GM10266 (cell line): ENCODE measurements at regions not wholly inside any gene's neighbourhood (a gene's known extent, or its start where the extent isn't known, plus 50 kb on each side); places are given as distances from the start of the nearest gene placed in this dataset.

ENCODE experiments used
- DNase-seq: peaks from one replicate; pipeline ENCODE4 v3.0.0; 2012; ENCODE audit errors: extremely low spot score
- TF ChIP-seq, protein P1 (sequence below): IDR thresholded peaks from 2 replicates; pipeline ENCODE4 v1.5.1; 2012; ENCODE audit warnings: mild to moderate bottlenecking, low read depth; ENCODE audit not compliant: control insufficient read depth, insufficient read depth; ENCODE audit errors: missing control alignments

DNA sequence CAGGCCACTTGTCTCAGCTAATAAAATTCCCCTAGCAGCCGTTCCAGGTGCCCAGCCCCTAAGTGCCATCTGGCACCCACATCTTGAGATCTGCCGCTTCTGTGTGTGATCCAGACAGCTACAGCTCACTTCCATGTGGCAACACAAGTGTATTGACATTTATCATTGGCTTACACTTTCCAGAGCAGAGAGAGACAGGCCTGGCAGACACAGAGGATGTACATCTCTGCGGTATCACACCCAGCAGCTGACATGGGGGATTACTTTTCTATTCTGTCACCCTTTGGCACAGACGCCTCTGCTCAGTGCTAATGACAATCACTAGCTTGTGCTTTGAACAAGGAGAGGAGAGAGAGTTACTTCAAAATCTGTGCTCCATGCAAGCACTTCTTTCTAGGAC, 195.9 kb downstream of the KDR start:
- DNase-seq: no peak
- TF ChIP-seq, protein P1, sequence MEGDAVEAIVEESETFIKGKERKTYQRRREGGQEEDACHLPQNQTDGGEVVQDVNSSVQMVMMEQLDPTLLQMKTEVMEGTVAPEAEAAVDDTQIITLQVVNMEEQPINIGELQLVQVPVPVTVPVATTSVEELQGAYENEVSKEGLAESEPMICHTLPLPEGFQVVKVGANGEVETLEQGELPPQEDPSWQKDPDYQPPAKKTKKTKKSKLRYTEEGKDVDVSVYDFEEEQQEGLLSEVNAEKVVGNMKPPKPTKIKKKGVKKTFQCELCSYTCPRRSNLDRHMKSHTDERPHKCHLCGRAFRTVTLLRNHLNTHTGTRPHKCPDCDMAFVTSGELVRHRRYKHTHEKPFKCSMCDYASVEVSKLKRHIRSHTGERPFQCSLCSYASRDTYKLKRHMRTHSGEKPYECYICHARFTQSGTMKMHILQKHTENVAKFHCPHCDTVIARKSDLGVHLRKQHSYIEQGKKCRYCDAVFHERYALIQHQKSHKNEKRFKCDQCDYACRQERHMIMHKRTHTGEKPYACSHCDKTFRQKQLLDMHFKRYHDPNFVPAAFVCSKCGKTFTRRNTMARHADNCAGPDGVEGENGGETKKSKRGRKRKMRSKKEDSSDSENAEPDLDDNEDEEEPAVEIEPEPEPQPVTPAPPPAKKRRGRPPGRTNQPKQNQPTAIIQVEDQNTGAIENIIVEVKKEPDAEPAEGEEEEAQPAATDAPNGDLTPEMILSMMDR: no peak

GRCh38 chr4:54924891-54925290, 200.5 kb downstream of the KDR start:
- TF ChIP-seq, protein P1: no peak

DNA sequence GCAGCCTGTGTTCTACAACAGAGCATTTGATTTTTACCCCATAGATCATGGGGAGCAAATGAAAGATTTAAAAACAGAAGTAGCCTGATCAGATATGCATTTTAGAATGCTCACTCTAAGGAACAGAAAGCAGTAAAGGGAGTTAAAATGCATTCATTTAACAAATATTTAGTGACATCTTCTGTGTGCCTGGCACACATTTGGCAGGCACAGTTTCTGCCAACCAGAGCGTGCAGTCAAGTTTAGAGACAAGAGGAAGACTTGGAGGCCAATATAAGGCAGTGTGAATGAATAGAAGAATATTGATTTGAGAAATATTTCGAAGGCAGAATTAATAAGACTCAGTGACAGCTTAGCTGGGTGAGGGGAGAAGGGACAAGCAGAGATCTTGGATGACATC, 210.1 kb downstream of the KDR start:
- TF ChIP-seq, protein P1: no peak
- no peak for DNase-seq

More at GRCh38 chr4:54924891-54925290, 200.5 kb downstream of the KDR start:
- no peak for DNase-seq

DNA sequence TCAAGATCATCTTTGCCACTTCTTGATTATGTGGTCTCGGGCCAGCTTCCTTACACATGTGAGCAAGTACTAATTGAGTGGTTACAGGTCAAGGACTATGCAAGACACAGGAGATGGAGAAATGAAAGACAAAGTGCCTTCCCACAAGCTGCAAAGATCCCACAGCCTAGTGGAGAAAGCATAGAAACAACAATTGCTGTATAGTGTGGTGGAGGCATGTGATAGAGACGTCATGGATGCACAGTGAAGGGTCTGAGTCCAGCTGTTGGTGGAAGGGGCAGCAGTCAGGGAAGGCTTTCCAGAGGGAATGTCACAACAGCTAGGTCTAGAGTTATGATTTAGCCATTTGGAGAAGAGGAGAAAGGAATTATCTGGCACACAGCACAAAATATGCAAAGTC, 210.6 kb downstream of the KDR start:
- TF ChIP-seq, protein P1: no peak
- DNase-seq: no peak

DNA sequence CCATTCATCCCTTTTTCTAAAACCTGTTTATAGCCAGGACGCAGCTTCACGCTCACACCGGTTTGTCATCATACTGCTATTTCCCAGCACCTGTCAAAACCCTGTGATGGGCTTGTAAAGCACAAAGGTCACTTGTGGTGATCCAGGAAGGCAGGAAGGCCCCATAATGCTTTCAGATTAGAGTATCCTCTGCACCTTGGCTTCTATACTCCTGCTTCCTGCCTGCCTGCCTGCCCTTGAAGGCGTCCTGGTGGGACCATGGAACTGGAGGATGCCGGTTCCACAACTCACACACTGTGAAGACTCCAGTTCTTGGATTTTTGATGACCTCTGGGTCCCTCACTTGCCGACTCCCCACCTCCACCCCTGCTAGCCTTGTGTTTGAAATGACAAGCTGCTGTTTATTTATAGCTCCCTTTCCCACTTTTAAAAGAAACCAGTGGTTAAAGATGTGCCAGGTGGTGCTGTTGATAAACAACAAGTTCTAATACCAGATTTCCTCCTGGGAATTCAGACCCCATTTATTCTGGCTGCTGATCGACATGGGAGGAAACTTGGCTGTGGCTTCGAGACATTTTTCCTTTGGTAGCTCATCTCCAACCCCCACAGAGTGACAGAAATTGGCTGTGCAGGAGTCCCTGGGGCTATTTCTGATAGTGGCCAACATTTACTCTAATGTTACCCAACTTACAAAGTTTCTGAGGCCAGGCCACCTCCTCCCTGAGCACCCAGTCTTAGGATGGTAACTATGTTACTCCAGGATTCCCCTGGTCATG, 211.5 kb downstream of the KDR start:
- TF ChIP-seq, protein P1: no peak
- DNase-seq: no peak

DNA sequence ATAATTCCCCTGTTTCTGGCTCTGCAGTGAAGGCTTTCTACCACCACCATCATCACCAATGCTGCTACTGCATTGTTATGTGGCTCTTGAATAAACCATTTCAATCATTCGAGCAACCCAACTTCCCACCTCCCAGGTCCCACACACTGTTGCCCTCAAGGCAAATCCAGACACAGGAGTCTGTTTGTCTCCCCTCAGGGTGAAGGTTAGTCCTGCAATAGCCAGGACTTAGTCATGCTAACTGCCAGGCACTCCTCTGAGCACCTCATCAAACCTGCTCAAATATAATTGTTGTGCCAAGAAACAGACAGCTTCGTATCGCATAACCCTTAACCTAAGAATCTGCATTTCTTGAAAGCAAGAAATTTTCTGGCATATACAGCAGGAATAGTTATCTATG, 213.2 kb downstream of the KDR start:
- DNase-seq: no peak
- TF ChIP-seq, protein P1: no peak

- TF ChIP-seq, protein P1: no peak
- DNase-seq: no peak
Measured at GRCh38 chr4:54909961-54910360, 215.4 kb downstream of the KDR start.
